NT2/D1 (cell line): ENCODE measurements at regions not wholly inside any gene's neighbourhood (a gene's known extent, or its start where the extent isn't known, plus 50 kb on each side); places are given as distances from the start of the nearest gene placed in this dataset.

ENCODE experiments used
- DNase-seq: peaks from one replicate; pipeline ENCODE4 v3.0.0-alpha.2; 2011; ENCODE audit warnings: low read depth, low spot score
- H3K27me3 ChIP-seq: 2 replicates; pipeline ENCODE4 v1.6.0; 2011; ENCODE audit warnings: mild to moderate bottlenecking; ENCODE audit not compliant: insufficient read length, insufficient read depth
- H3K36me3 ChIP-seq: 2 replicates; pipeline ENCODE4 v1.6.1; 2011; ENCODE audit warnings: mild to moderate bottlenecking, low read length, mixed read lengths; ENCODE audit not compliant: insufficient read depth, insufficient read length
- H3K4me1 ChIP-seq: 2 replicates; pipeline ENCODE4 v1.5.1; 2011; ENCODE audit not compliant: insufficient read depth, insufficient read length
- H3K4me3 ChIP-seq: 2 replicates; pipeline ENCODE4 v1.5.1; 2011; ENCODE audit warnings: low read depth; ENCODE audit not compliant: insufficient read length
- H3K9ac ChIP-seq: 2 replicates; pipeline ENCODE4 v1.6.0; 2011; ENCODE audit warnings: low read depth; ENCODE audit not compliant: insufficient read length
- H3K9me3 ChIP-seq: 2 replicates; pipeline ENCODE4 v1.5.1; 2011; ENCODE audit warnings: mild to moderate bottlenecking, low read length; ENCODE audit not compliant: insufficient read depth
- SUZ12 ChIP-seq: IDR thresholded peaks from 2 replicates; pipeline ENCODE4 v1.6.1; 2011; ENCODE audit not compliant: insufficient read length, insufficient read depth; ENCODE audit errors: extremely low read depth
- YY1 ChIP-seq: IDR thresholded peaks from 2 replicates; pipeline ENCODE4 v1.6.1; 2011; ENCODE audit not compliant: insufficient read length, insufficient read depth
- ZNF274 ChIP-seq: IDR thresholded peaks from 2 replicates; pipeline ENCODE4 v1.6.1; 2011; ENCODE audit warnings: mild to moderate bottlenecking, low read depth, low read length

GRCh38 chr6:4372866-4373265 is 237.5 kb upstream of the ECI2 start:
- Histone ChIP-seq H3K9ac (no peak overlapping the region), H3K4me1 (no peaks in the 10 kb centered on the region), H3K9me3 (no peaks in the 10 kb centered on the region), H3K27me3 (no peaks in the 10 kb centered on the region), H3K4me3 (no peak overlapping the region), H3K36me3 (no peaks in the 10 kb centered on the region)
- DNase-seq = no peak
- TF ChIP-seq SUZ12 (no peak), YY1 (no peak), ZNF274 (no peak)

GRCh38 chr6:4371207-4371921 is 236.0 kb upstream of the ECI2 start:
- TF ChIP-seq SUZ12 (no peak), YY1 (no peak), ZNF274 (no peak)
- no peaks in the 10 kb centered on the region for H3K9me3 ChIP-seq
- H3K4me1 ChIP-seq = no peaks in the 10 kb centered on the region
- H3K36me3 ChIP-seq = no peaks in the 10 kb centered on the region
- no peak overlapping the region for H3K9ac ChIP-seq
- DNase-seq = no peak
- H3K4me3 ChIP-seq = no peak overlapping the region
- no peaks in the 10 kb centered on the region for H3K27me3 ChIP-seq

GRCh38 chr6:4370066-4370465 is 234.7 kb upstream of the ECI2 start:
- Histone ChIP-seq H3K27me3 (no peaks in the 10 kb centered on the region), H3K4me1 (no peaks in the 10 kb centered on the region), H3K9ac (no peak overlapping the region), H3K4me3 (no peak overlapping the region), H3K9me3 (no peaks in the 10 kb centered on the region), H3K36me3 (no peaks in the 10 kb centered on the region)
- TF ChIP-seq SUZ12 (no peak), ZNF274 (no peak), YY1 (no peak)
- DNase-seq = no peak

- Histone ChIP-seq H3K27me3 (no peaks in the 10 kb centered on the region), H3K9me3 (no peaks in the 10 kb centered on the region), H3K9ac (no peak overlapping the region), H3K4me1 (no peaks in the 10 kb centered on the region), H3K4me3 (no peak overlapping the region), H3K36me3 (no peaks in the 10 kb centered on the region)
- TF ChIP-seq YY1 = no peak
- no peak for TF ChIP-seq ZNF274
- no peak for TF ChIP-seq SUZ12
- no peak for DNase-seq
These were observed 234.2 kb upstream of the ECI2 start for GRCh38 chr6:4369616-4370015.

GRCh38 chr6:4368649-4369048 is 233.3 kb upstream of the ECI2 start:
- H3K4me3 ChIP-seq = no peak overlapping the region

GRCh38 chr6:4367643-4368042 is 232.3 kb upstream of the ECI2 start:
- no peak overlapping the region for H3K9ac ChIP-seq
- H3K4me1 ChIP-seq = no peaks in the 10 kb centered on the region
- no peaks in the 10 kb centered on the region for H3K9me3 ChIP-seq
- TF ChIP-seq YY1 (no peak), ZNF274 (no peak), SUZ12 (no peak)
- no peak for DNase-seq
- H3K27me3 ChIP-seq = no peaks in the 10 kb centered on the region
- no peaks in the 10 kb centered on the region for H3K36me3 ChIP-seq
- no peak overlapping the region for H3K4me3 ChIP-seq

More at GRCh38 chr6:4368649-4369048, 233.3 kb upstream of the ECI2 start:
- Histone ChIP-seq H3K9me3 (no peaks in the 10 kb centered on the region), H3K27me3 (no peaks in the 10 kb centered on the region), H3K4me1 (no peaks in the 10 kb centered on the region), H3K9ac (no peak overlapping the region), H3K36me3 (no peaks in the 10 kb centered on the region)
- no peak for TF ChIP-seq YY1
- TF ChIP-seq ZNF274 = no peak
- TF ChIP-seq SUZ12 = no peak
- no peak for DNase-seq

- Histone ChIP-seq H3K9me3 (no peaks in the 10 kb centered on the region), H3K36me3 (no peaks in the 10 kb centered on the region), H3K4me1 (no peaks in the 10 kb centered on the region), H3K9ac (no peak overlapping the region), H3K27me3 (no peaks in the 10 kb centered on the region), H3K4me3 (no peak overlapping the region)
- DNase-seq = no peak
- TF ChIP-seq ZNF274 = no peak
- no peak for TF ChIP-seq YY1
- no peak for TF ChIP-seq SUZ12
These were observed 231.4 kb upstream of the ECI2 start for GRCh38 chr6:4366635-4367395.

- no peaks in the 10 kb centered on the region for H3K36me3 ChIP-seq
- TF ChIP-seq ZNF274 (no peak), SUZ12 (no peak), YY1 (no peak)
These were observed 230.3 kb upstream of the ECI2 start for GRCh38 chr6:4365686-4366085.

More at GRCh38 chr6:4365686-4366085, 230.3 kb upstream of the ECI2 start:
- H3K9ac ChIP-seq = no peak overlapping the region
- H3K9me3 ChIP-seq = no peaks in the 10 kb centered on the region
- DNase-seq = no peak
- no peaks in the 10 kb centered on the region for H3K27me3 ChIP-seq
- no peak overlapping the region for H3K4me3 ChIP-seq
- no peaks in the 10 kb centered on the region for H3K4me1 ChIP-seq
